Spinal cord (tissue), 9 donors: ENCODE measurements at regions not wholly inside any gene's neighbourhood (a gene's known extent, or its start where the extent isn't known, plus 50 kb on each side); places are given as distances from the start of the nearest gene placed in this dataset.
"Not testable (repeated sequence)": the region's sequence is repeated elsewhere in the genome, so short reads cannot be mapped to it uniquely, and the experiment has no call there.

ENCODE experiments used
- DNase-seq, 6 donors: peaks; one replicate each; pipeline versions ENCODE4 v3.0.0 to v3.0.0-alpha.2; 2013 to 2015; ENCODE audit warnings: low spot score in 6 of 6, low read depth in 4 of 6
- H3K27ac ChIP-seq: one replicate; pipeline ENCODE4 v1.5.1; 2013; ENCODE audit warnings: low read depth, low read length, control low read depth
- H3K27me3 ChIP-seq: one replicate; pipeline ENCODE4 v1.6.1; 2013; ENCODE audit warnings: low read length; ENCODE audit not compliant: control insufficient read depth, insufficient read depth
- H3K36me3 ChIP-seq: one replicate; pipeline ENCODE4 v1.6.1; 2013; ENCODE audit warnings: low read length; ENCODE audit not compliant: control insufficient read depth, insufficient read depth
- H3K4me1 ChIP-seq: one replicate; pipeline ENCODE4 v1.6.1; 2013; ENCODE audit warnings: low read length; ENCODE audit not compliant: control insufficient read depth, insufficient read depth
- H3K4me3 ChIP-seq: one replicate; pipeline ENCODE4 v1.5.1; 2013; ENCODE audit warnings: low read depth, low read length, control low read depth
- H3K9me3 ChIP-seq: one replicate; pipeline ENCODE4 v1.6.1; 2013; ENCODE audit warnings: low read length; ENCODE audit not compliant: control insufficient read depth, insufficient read depth
- WGBS: methylation state at CpG from one replicate; pipeline ENCODE4 v1.1.5; 2013; ENCODE audit warnings: missing lambda C conversion rate; ENCODE audit not compliant: insufficient coverage; 5-methylcytosine and 5-hydroxymethylcytosine counted together
- donor health status: healthy.

DNA sequence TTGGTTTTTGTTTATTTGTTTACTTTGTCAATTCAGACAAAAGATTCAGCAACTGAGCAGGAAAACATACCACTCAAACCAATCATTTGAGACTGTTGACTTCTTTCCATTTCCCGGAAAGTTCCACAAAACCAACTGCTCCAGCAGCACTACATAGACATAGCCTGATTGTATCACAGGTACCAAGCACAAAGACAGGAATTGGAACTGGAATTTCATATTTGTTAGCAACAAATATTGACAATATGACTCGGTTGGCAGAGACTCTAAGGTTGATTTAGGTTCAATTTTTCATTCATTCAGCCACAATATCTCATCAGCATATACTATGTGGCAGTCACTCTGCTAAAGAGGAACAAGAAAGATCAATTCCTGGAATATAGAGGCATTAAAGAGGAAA lies 364.0 kb downstream of the ZIC3 start:
- WGBS, result 100% methylated on average over 1 of the region's 2 CpGs
- Histone ChIP-seq H3K27me3 (no peaks in the 10 kb centered on the region), H3K9me3 (no peaks in the 10 kb centered on the region), H3K36me3 (no peaks in the 10 kb centered on the region), H3K4me3 (no peak overlapping the region), H3K4me1 (no peaks in the 10 kb centered on the region), H3K27ac (no peak overlapping the region)
- no peak for DNase-seq

DNA sequence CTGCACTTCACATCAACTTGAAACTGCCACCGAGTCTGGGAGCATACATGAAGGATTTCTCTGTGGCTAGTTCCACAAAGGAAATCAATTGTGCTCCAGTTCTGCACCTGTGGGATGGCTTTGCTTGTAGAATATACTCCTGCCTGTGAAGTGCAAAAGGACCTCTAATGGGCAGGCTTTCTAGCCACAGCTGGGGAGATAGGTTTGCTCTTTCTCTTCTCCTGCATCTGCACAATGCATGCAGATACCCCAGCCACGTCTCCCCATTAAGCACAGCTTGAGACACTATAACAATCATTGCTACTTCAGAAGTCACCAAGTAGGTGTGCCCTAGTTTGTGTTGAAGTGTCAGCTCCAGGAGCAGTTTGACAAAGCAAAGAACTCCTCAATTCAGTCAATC lies 364.6 kb downstream of the ZIC3 start:
- H3K9me3 ChIP-seq, result peaks cover 2% of the 10 kb centered on the region
- no peaks in the 10 kb centered on the region for H3K36me3 ChIP-seq
- no peak overlapping the region for H3K4me3 ChIP-seq
- no peaks in the 10 kb centered on the region for H3K27me3 ChIP-seq
- H3K27ac ChIP-seq, result no peak overlapping the region
- WGBS, result no CpG with 5 or more reads among the region's 2 CpGs
- DNase-seq, result no peak
- no peaks in the 10 kb centered on the region for H3K4me1 ChIP-seq

DNA sequence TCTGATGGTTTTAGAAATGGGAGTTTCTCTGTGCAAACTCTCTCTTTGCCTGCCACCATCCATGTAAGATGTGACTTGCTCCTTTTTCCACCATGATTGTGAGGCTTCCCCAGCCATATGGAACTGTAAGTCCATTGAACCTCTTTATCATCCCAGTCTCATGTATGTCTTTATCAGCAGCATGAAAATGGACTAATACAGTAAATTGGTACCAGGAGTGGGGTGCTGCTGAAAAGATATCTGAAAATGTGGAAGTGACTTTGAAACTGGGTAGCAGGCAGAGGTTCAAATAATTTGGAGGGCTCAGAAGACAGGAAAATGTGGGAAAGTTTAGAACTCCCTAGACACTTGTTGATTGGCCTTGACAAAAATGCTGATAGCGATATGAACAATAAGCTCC lies 368.3 kb downstream of the ZIC3 start:
- H3K27ac ChIP-seq, H3K27me3 ChIP-seq, H3K4me3 ChIP-seq, H3K9me3 ChIP-seq, H3K4me1 ChIP-seq, H3K36me3 ChIP-seq, DNase-seq: not testable (repeated sequence)
- 100% methylated on average over 1 of the region's 1 CpG for WGBS

DNA sequence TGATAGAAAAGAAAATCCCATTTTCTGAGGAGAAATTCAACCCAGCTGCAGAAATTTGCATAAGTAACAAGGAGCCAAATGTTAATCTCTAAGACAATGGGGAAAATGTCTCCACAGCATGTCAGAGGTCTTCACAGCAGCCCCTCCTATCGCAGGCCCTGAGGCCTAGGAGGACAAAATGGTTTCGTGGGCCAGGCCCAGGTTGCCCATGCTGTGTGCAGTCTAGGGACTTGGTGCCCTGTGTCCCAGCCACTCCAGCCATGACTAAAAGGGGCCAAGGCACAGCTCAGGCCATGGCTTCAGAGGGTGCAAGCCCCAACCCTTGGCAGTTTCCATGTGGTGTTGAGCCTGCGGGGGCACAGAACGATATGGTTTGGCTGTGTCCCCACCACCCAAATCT lies 369.0 kb downstream of the ZIC3 start:
- not testable (repeated sequence) for DNase-seq, H3K36me3 ChIP-seq, H3K9me3 ChIP-seq, H3K4me3 ChIP-seq, H3K4me1 ChIP-seq, H3K27ac ChIP-seq, H3K27me3 ChIP-seq
- 79% methylated on average over 2 of the region's 4 CpGs for WGBS

DNA sequence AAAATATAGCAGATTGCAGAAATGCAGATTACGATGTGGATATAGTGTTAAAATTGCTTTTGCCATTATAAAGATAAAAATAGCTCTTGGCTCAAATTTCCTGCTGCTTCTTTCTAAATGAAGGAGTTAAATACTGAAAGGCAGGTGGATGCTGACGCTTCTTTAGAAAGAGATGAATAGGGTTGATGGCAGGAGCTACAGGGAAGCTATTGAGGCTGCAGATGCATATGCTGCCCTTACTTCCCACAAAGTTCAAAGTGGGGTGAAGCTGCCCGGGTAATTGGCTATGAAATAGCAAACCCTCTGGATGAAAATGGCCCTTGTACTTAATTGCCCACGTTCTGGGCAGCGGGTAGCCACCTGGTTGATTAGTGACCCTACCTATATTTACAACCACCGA lies 379.5 kb downstream of the ZIC3 start:
- no peaks in the 10 kb centered on the region for H3K9me3 ChIP-seq
- DNase-seq, result no peak
- no peak overlapping the region for H3K27ac ChIP-seq
- no peak overlapping the region for H3K4me3 ChIP-seq
- no peaks in the 10 kb centered on the region for H3K4me1 ChIP-seq
- no peaks in the 10 kb centered on the region for H3K36me3 ChIP-seq
- no CpG with 5 or more reads among the region's 6 CpGs for WGBS
- H3K27me3 ChIP-seq, result no peaks in the 10 kb centered on the region

DNA sequence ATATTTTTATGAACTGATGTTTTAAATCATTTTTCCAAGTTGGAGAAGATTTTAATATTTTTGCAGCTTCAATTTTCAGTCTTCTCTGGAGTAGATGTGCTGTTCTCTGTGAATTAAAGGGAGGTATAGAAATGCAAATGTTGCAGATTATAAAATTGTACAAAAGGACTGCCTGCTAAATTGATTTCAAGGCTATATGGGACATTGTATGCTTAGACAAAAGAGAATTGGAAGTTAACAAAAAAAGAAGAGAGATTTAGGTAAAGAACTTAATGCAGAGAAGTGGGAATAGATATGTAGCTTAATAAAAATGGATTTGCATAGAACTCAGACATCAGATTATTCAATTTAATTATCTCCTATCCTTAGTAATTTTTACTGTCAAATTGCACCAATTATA lies 403.3 kb downstream of the ZIC3 start:
- Histone ChIP-seq H3K9me3 (no peaks in the 10 kb centered on the region), H3K36me3 (no peaks in the 10 kb centered on the region), H3K4me1 (no peaks in the 10 kb centered on the region), H3K4me3 (no peak overlapping the region), H3K27ac (no peak overlapping the region), H3K27me3 (no peaks in the 10 kb centered on the region)
- DNase-seq, result no peak

DNA sequence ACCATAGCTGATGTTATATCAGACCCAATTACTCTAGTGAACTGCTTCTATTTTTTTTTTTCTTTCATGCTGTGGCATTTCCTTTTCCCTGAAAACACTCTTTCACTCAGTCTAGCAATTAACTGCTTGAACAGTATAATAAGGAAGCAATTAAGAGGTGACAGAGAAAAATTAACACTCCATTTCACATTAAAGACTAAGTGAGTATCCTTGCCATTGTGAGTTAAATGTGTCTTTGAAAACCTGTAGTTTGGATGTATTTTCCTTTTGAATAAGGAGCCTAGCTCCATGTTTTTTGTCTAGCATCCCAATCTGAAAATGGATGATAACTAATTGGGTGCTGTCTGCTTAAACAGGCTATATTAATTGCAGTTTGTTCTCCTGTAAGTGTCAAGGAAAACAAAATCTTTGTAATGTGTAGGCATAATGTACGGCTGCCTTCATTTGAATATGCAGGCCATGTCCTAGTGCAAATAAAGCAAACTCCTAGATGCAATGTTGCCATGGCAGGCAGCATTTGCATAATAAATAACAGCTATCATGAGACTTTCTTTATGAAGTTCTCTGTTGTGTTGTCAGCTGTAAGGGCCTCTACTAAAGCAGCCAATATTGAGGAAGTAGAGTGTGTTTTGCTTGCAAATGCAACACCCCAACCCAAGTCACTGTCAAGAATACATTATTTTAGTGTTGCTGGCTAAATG lies 416.7 kb downstream of the ZIC3 start:
- no CpG with 5 or more reads among the region's 1 CpG for WGBS
- DNase-seq, result peak in 3 of 6 donors; percentile 17 to 89 (median 68)
- H3K27ac ChIP-seq, result no peak overlapping the region
- no peaks in the 10 kb centered on the region for H3K27me3 ChIP-seq
- H3K9me3 ChIP-seq, result no peaks in the 10 kb centered on the region
- no peaks in the 10 kb centered on the region for H3K36me3 ChIP-seq
- no peak overlapping the region for H3K4me3 ChIP-seq
- no peaks in the 10 kb centered on the region for H3K4me1 ChIP-seq

DNA sequence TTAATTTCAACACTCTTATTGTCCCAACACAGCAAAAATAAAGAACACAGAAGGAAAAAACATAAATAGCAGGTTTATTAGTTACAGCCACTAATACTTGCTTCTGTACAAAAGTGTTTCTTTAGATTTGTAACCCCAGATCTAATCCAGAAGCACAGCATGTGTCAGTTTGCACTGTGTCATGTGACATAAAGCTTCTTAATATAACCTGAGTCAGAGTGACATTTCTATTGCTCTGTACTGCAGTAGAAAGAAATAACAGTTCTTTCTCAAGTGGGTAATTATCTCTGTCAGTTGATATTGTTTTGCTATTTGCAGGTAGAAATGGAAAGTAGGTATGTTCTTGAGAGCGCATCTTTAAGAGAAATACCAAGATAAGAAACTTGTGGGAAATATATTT lies 422.5 kb downstream of the ZIC3 start:
- Histone ChIP-seq H3K36me3 (no peaks in the 10 kb centered on the region), H3K27me3 (no peaks in the 10 kb centered on the region), H3K9me3 (no peaks in the 10 kb centered on the region), H3K4me3 (no peak overlapping the region), H3K4me1 (no peaks in the 10 kb centered on the region), H3K27ac (no peak overlapping the region)
- 100% methylated on average over 1 of the region's 1 CpG for WGBS
- DNase-seq, result peak in 1 of 6 donors; percentile 45

DNA sequence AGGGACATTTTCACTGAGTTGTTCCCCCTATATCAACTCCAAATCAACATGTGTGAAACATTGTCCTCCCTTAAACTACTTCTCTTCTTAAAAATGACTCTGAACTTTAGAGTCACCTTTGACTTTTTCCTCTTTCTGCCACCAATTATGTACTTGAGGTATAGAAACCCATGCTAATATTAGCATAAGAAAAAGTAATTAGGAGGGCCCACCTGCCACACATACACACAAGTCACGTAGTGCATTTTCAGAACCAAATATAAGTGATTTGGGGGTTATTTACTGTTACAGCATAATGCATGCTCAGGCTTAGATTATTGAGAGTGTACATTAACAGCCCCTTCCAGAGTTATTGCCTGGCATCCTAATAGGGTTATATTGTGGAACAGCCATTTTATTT lies 432.7 kb downstream of the ZIC3 start:
- Histone ChIP-seq H3K27ac (no peak overlapping the region), H3K36me3 (no peaks in the 10 kb centered on the region), H3K9me3 (no peaks in the 10 kb centered on the region), H3K4me1 (no peaks in the 10 kb centered on the region), H3K4me3 (no peak overlapping the region), H3K27me3 (peaks cover 2% of the 10 kb centered on the region)
- no peak for DNase-seq
- no CpG with 5 or more reads among the region's 1 CpG for WGBS

DNA sequence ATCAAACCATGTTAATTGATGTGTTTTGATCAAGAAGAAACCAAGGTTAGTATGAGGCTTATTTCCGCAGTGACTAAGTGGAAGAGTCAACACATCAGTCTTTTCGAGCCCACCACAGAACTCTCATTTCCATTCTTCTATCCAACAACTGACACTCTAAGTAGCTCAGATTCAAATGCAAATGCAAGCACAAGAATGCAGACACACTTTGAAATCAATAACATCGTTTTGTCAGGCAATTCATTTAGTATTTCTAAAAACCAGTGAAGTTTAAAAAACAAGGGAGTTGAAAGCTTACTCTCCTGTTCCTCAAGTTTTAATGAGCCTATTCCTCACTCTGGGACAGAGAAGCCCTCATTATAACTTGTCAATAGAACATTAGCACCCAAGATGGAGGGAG lies 433.1 kb downstream of the ZIC3 start:
- 47% methylated on average over 2 of the region's 3 CpGs for WGBS

More for the DNA sequence above, 433.1 kb downstream of the ZIC3 start:
- Histone ChIP-seq H3K27ac (no peak overlapping the region), H3K4me3 (no peak overlapping the region), H3K4me1 (no peaks in the 10 kb centered on the region), H3K27me3 (peaks cover 2% of the 10 kb centered on the region), H3K36me3 (no peaks in the 10 kb centered on the region), H3K9me3 (no peaks in the 10 kb centered on the region)
- DNase-seq, result no peak
